ENCODE measurements at regions not wholly inside any gene's neighbourhood (a gene's known extent, or its start where the extent isn't known, plus 50 kb on each side); places are given as distances from the start of the nearest gene placed in this dataset.

DNA sequence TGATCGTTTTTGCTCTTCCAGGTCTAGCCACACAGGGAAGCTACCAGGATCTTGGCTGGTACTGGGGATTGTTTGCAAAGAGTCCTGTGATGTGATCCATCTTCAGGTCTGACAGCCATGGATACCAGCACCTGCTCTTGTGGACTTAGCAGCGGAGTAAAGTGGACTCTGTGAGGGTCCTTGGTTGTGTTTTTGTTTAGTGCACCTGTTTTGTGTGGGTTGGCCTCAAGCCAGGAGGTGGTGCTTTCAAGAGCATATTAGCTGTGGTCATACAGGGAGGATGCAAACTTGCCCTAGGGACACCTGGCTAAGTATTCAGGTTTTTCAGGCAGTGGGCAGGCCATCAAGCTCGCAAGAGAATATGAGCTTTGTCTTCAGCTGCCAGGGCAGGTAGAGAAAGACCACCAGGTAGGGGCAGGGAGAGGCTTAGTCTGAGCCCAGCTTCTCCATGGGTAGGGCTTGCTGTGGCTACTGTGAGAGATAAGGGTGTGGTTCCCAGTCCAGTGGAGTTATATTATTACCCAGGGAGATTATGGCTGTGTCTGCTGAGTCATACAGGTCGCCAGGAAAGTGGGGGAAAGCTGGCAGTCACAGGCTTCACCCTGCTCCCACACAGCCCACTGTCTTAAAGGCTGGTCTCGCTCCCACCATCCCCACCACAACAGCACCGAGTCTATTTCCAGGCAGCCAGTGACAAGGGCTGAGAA, 293.7 kb downstream of the PCDH18 start:
- TF ChIP-seq RAD21 (IDR thresholded peaks at IDR 0.05; ENCODE audit: low read length) (no peak), CTCF (conservative IDR thresholded peaks at IDR 0.05; ENCODE audit: low read depth, low read length) (no peak), RCOR1 (IDR thresholded peaks at IDR 0.05; ENCODE audit: insufficient replicate concordance, low read length) (no peak), POLR2A (IDR thresholded peaks at IDR 0.05; ENCODE audit: low read depth, low read length) (no peak), SMC3 (IDR thresholded peaks at IDR 0.05; ENCODE audit: low read depth, low read length) (no peak), ELK1 (IDR thresholded peaks at IDR 0.05; ENCODE audit: borderline replicate concordance, low read depth, low read length) (no peak), BHLHE40 (IDR thresholded peaks at IDR 0.05; ENCODE audit: low read depth, low read length) (no peak), CHD1 (IDR thresholded peaks at IDR 0.05; ENCODE audit: low read depth, low read length) (no peak), NFE2L2 (IDR thresholded peaks at IDR 0.05; ENCODE audit: low read depth, low read length) (no peak), MAFK (IDR thresholded peaks at IDR 0.05; ENCODE audit: low read depth, low read length) (no peak), CEBPB (IDR thresholded peaks at IDR 0.05; ENCODE audit: low read depth, low read length) (no peak), FOS (IDR thresholded peaks at IDR 0.05; ENCODE audit: low read depth, low read length) (no peak), RFX5 (IDR thresholded peaks at IDR 0.05; ENCODE audit: low read depth, low read length) (no peak), MXI1 (IDR thresholded peaks at IDR 0.05; ENCODE audit: borderline replicate concordance, low read depth, low read length) (no peak)

All from IMR-90 (cell line).